BLaER1 (cell line): ENCODE measurements at regions not wholly inside any gene's neighbourhood (a gene's known extent, or its start where the extent isn't known, plus 50 kb on each side); places are given as distances from the start of the nearest gene placed in this dataset.

Source experiments
- H3K27ac ChIP-seq: shearing (Covaris generic); formaldehyde crosslinking; 2 replicates; pipeline ENCODE4 v1.8.1; 2022
- H3K27me3 ChIP-seq: shearing (Covaris generic); formaldehyde crosslinking; 2 replicates; pipeline ENCODE4 v1.8.1; 2022
- H3K36me3 ChIP-seq: shearing (Covaris generic); formaldehyde crosslinking; 2 replicates; pipeline ENCODE4 v1.8.1; 2022
- H3K4me1 ChIP-seq: shearing (Covaris generic); formaldehyde crosslinking; 2 replicates; pipeline ENCODE4 v1.8.1; 2022
- H3K4me2 ChIP-seq: shearing (Covaris generic); formaldehyde crosslinking; 2 replicates; pipeline ENCODE4 v1.8.1; 2022
- H3K4me3 ChIP-seq: shearing (Covaris generic); formaldehyde crosslinking; 2 replicates; pipeline ENCODE4 v1.8.1; 2022
- H3K9ac ChIP-seq: shearing (Covaris generic); formaldehyde crosslinking; 2 replicates; pipeline ENCODE4 v1.8.1; 2022
- H3K9me3 ChIP-seq: shearing (Covaris generic); formaldehyde crosslinking; 2 replicates; pipeline ENCODE4 v1.8.1; 2022
- H4K20me1 ChIP-seq: shearing (Covaris generic); formaldehyde crosslinking; 2 replicates; pipeline ENCODE4 v1.8.1; 2022
- Cebpa-rat ChIP-seq: shearing (Covaris generic); IDR thresholded peaks from 2 replicates; pipeline ENCODE4 v1.8.1; 2022

DNA sequence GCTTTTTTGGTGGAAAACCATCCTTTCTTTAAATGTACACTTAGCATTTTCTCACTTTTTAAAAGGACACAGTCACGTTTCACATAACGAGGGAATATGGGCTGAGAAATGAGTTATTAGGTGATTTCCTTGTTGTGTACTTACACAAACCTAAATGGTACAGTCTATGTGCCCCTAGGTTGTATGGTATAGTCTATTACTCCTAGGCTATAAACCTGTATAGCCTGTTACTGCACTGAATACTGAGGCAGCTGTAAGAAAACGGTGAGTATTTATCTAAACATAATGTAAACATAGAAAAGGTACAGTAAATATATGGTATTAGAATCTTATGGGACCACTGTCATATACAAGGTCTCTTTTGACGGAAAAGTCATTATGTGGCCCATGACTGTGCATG, 913.5 kb upstream of the GHITM start:
- Histone ChIP-seq H3K4me3 (no peak overlapping the region), H3K36me3 (no peaks in the 10 kb centered on the region), H3K4me1 (peaks cover 8% of the 10 kb centered on the region), H3K9ac (no peak overlapping the region), H3K9me3 (no peaks in the 10 kb centered on the region), H4K20me1 (no peaks in the 10 kb centered on the region), H3K27me3 (no peaks in the 10 kb centered on the region), H3K4me2 (no peak overlapping the region), H3K27ac (no peak overlapping the region)
- TF ChIP-seq Cebpa-rat = no peak

DNA sequence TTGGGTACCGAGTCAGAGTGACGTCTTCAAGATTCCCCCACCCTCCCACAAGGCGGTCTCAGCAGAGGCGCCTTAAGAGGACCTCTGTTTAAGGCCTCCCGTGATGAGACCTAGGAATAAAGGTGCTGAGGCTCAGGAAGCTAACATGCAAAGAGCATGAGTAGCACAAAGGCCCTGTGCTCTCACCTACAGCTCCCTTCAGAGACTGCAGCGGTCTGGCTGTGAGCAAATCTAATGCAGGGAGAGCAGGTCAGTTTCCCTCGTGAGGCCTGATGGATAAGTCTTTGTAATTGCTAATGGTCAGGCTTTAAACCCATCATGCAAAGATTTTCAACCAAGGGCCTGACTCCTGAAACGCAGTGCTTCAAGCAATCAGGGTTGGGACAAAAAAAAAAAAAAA, 909.3 kb upstream of the GHITM start:
- Histone ChIP-seq H3K4me3 (no peak overlapping the region), H3K4me2 (no peak overlapping the region), H3K27me3 (no peaks in the 10 kb centered on the region), H3K36me3 (no peaks in the 10 kb centered on the region), H3K9ac (no peak overlapping the region), H3K9me3 (no peaks in the 10 kb centered on the region), H3K27ac (no peak overlapping the region), H3K4me1 (no peaks in the 10 kb centered on the region), H4K20me1 (no peaks in the 10 kb centered on the region)
- no peak for TF ChIP-seq Cebpa-rat

- Histone ChIP-seq H3K4me1 (peaks cover 5% of the 10 kb centered on the region; the same call in 1 of the 2 replicates), H3K4me3 (no peak overlapping the region), H3K9me3 (no peaks in the 10 kb centered on the region), H3K4me2 (no peak overlapping the region), H3K36me3 (no peaks in the 10 kb centered on the region), H3K9ac (no peak overlapping the region), H4K20me1 (no peaks in the 10 kb centered on the region), H3K27me3 (no peaks in the 10 kb centered on the region), H3K27ac (no peak overlapping the region)
- no peak for TF ChIP-seq Cebpa-rat
Measured at GRCh38 chr10:83233691-83234090, 905.6 kb upstream of the GHITM start.

- Histone ChIP-seq H3K4me1 (no peaks in the 10 kb centered on the region), H3K27ac (no peak overlapping the region), H3K9ac (no peak overlapping the region), H4K20me1 (no peaks in the 10 kb centered on the region), H3K27me3 (no peaks in the 10 kb centered on the region), H3K4me2 (no peak overlapping the region), H3K4me3 (no peak overlapping the region), H3K36me3 (no peaks in the 10 kb centered on the region), H3K9me3 (peaks cover 10% of the 10 kb centered on the region)
- no peak for TF ChIP-seq Cebpa-rat
Measured at GRCh38 chr10:83248106-83248631, 891.1 kb upstream of the GHITM start.

DNA sequence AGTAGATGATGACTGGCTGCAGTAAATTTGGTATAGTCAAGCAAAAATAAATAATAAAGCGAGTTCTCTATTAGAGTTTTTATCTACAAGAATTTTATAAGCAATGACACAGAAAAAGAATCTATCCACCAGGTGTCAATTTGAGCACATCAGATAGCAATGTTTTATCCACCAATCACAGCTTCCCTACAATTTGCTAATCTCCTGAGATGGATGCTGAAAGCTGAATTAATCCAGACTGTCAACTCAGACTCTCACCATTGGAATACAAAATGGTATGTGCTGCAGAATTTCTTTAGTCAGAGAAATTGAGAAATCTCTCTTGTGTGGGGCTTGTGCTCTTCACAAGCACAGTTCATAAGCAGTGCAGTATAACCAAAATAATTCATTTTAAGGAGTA, 888.9 kb upstream of the GHITM start:
- Histone ChIP-seq H3K27me3 (no peaks in the 10 kb centered on the region), H3K9ac (no peak overlapping the region), H3K4me3 (no peak overlapping the region), H4K20me1 (no peaks in the 10 kb centered on the region), H3K27ac (no peak overlapping the region), H3K36me3 (no peaks in the 10 kb centered on the region), H3K4me1 (no peaks in the 10 kb centered on the region), H3K4me2 (no peak overlapping the region), H3K9me3 (peaks cover 18% of the 10 kb centered on the region)
- TF ChIP-seq Cebpa-rat = no peak

GRCh38 chr10:83252169-83252568, 887.1 kb upstream of the GHITM start:
- H3K9me3 ChIP-seq = peaks cover 18% of the 10 kb centered on the region
- no peaks in the 10 kb centered on the region for H3K4me1 ChIP-seq
- no peak overlapping the region for H3K4me3 ChIP-seq
- no peaks in the 10 kb centered on the region for H3K27me3 ChIP-seq
- H3K9ac ChIP-seq = no peak overlapping the region
- no peaks in the 10 kb centered on the region for H4K20me1 ChIP-seq
- no peak overlapping the region for H3K4me2 ChIP-seq
- no peak overlapping the region for H3K27ac ChIP-seq
- no peaks in the 10 kb centered on the region for H3K36me3 ChIP-seq
- no peak for TF ChIP-seq Cebpa-rat

GRCh38 chr10:83252596-83252995, 886.7 kb upstream of the GHITM start:
- no peak overlapping the region for H3K9ac ChIP-seq
- peaks cover 18% of the 10 kb centered on the region for H3K9me3 ChIP-seq
- no peak overlapping the region for H3K27ac ChIP-seq
- TF ChIP-seq Cebpa-rat = no peak
- H3K4me2 ChIP-seq = no peak overlapping the region
- no peaks in the 10 kb centered on the region for H3K27me3 ChIP-seq
- no peaks in the 10 kb centered on the region for H3K4me1 ChIP-seq
- no peak overlapping the region for H3K4me3 ChIP-seq
- no peaks in the 10 kb centered on the region for H4K20me1 ChIP-seq
- no peaks in the 10 kb centered on the region for H3K36me3 ChIP-seq

DNA sequence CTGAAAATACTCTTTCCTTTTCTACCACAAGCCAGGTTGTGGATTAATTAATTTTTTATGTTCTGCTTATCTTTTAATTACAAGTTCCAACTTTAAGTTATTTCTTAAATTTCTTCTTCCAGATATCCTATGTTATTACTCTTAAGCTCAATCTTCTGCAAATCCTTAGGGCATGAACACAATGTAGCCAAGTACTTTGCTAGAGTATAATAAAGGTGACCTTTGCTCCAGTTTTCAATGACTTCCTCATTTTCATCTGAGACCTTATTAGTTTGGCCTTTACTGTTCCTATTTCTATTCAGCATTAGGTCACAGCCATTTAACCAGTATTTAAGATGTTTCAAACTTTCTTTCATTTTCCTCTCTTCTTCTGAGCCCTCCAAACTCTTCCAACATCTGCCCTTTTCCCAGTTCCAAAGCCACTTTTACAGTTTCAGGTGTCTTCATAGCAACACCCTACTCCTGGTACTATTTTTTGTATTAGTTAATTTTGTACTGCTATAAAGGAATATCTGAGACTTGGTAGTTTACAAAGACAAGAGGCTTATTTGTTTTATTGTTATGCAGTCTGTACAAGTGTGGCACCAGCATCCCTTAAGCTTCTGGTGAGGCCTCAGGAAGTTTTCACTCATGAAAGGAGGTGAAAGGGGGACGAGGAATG, 886.2 kb upstream of the GHITM start:
- H3K9ac ChIP-seq = no peak overlapping the region
- no peaks in the 10 kb centered on the region for H4K20me1 ChIP-seq
- H3K27ac ChIP-seq = no peak overlapping the region
- no peak overlapping the region for H3K4me2 ChIP-seq
- no peaks in the 10 kb centered on the region for H3K4me1 ChIP-seq
- no peak for TF ChIP-seq Cebpa-rat
- no peak overlapping the region for H3K4me3 ChIP-seq
- no peaks in the 10 kb centered on the region for H3K27me3 ChIP-seq
- H3K36me3 ChIP-seq = no peaks in the 10 kb centered on the region
- H3K9me3 ChIP-seq = peaks cover 18% of the 10 kb centered on the region

DNA sequence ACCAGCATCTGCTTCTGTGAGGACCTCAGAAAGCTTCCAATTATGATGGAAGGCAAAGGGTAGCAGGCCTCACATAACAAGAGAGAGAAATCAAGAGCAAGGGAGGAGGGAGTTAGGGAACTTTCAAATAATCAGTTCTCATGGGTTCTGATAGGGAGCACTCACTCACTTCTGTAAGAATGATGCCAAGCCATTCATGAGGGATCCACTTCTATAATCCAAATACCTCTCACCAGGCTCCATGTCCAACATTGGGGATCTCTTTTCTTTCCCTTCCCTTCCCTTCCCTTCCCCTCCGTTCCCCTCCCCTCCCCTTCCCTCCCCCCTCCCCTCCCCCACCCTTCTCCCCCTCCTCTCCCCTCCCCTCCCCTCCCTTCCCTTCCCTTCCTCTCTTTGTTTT, 884.6 kb upstream of the GHITM start:
- Histone ChIP-seq H3K27me3 (no peaks in the 10 kb centered on the region), H3K4me3 (no peak overlapping the region), H3K9ac (no peak overlapping the region), H3K9me3 (peaks cover 18% of the 10 kb centered on the region), H3K4me1 (no peaks in the 10 kb centered on the region), H3K27ac (no peak overlapping the region), H3K36me3 (no peaks in the 10 kb centered on the region), H3K4me2 (no peak overlapping the region), H4K20me1 (no peaks in the 10 kb centered on the region)
- no peak for TF ChIP-seq Cebpa-rat

GRCh38 chr10:83262434-83262833, 876.9 kb upstream of the GHITM start:
- no peak for TF ChIP-seq Cebpa-rat
- no peak overlapping the region for H3K27ac ChIP-seq
- H3K4me3 ChIP-seq = no peak overlapping the region

More at GRCh38 chr10:83262434-83262833, 876.9 kb upstream of the GHITM start:
- no peak overlapping the region for H3K4me2 ChIP-seq
- no peak overlapping the region for H3K9ac ChIP-seq
- H3K36me3 ChIP-seq = no peaks in the 10 kb centered on the region
- no peaks in the 10 kb centered on the region for H3K27me3 ChIP-seq
- H4K20me1 ChIP-seq = no peaks in the 10 kb centered on the region
- no peaks in the 10 kb centered on the region for H3K9me3 ChIP-seq
- no peaks in the 10 kb centered on the region for H3K4me1 ChIP-seq
